GM18519 (cell line): ENCODE measurements at regions not wholly inside any gene's neighbourhood (a gene's known extent, or its start where the extent isn't known, plus 50 kb on each side); places are given as distances from the start of the nearest gene placed in this dataset.
"Not testable (repeated sequence)": the region's sequence is repeated elsewhere in the genome, so short reads cannot be mapped to it uniquely, and the experiment has no call there.

Source experiments
- ATAC-seq: cut with Tn5 transposase; IDR thresholded peaks from one replicate; pipeline ENCODE4 v1.9.1; 2021; ENCODE audit warnings: mild to moderate bottlenecking, moderate library complexity; ENCODE audit not compliant: unreplicated experiment, low FRiP score

GRCh38 chr11:106275151-106275550, 197.7 kb downstream of the AASDHPPT start:
- ATAC-seq, result no peak

- ATAC-seq, result no peak
These were observed 198.7 kb downstream of the AASDHPPT start for GRCh38 chr11:106276126-106276525.

GRCh38 chr11:106276859-106277436, 199.5 kb downstream of the AASDHPPT start:
- no peak for ATAC-seq

GRCh38 chr11:106277484-106277883, 200.0 kb downstream of the AASDHPPT start:
- ATAC-seq, result no peak

GRCh38 chr11:106278391-106278790, 200.9 kb downstream of the AASDHPPT start:
- ATAC-seq, result no peak

GRCh38 chr11:106280036-106280435, 202.6 kb downstream of the AASDHPPT start:
- no peak for ATAC-seq

- ATAC-seq, result no peak
These were observed 204.2 kb downstream of the AASDHPPT start for GRCh38 chr11:106281455-106282173.

- ATAC-seq, result no peak
These were observed 209.5 kb downstream of the AASDHPPT start for GRCh38 chr11:106286881-106287504.

GRCh38 chr11:106288057-106288456, 210.6 kb downstream of the AASDHPPT start:
- no peak for ATAC-seq

GRCh38 chr11:106288822-106289387, 211.4 kb downstream of the AASDHPPT start:
- ATAC-seq, result no peak

GRCh38 chr11:106292526-106292925, 215.1 kb downstream of the AASDHPPT start:
- no peak for ATAC-seq

GRCh38 chr11:106295974-106296373, 218.5 kb downstream of the AASDHPPT start:
- no peak for ATAC-seq

- no peak for ATAC-seq
These were observed 225.0 kb downstream of the AASDHPPT start for GRCh38 chr11:106302416-106302815.

GRCh38 chr11:106304274-106304673, 226.8 kb downstream of the AASDHPPT start:
- ATAC-seq, result no peak

GRCh38 chr11:106305458-106305857, 228.0 kb downstream of the AASDHPPT start:
- no peak for ATAC-seq

- ATAC-seq, result no peak
These were observed 229.5 kb downstream of the AASDHPPT start for GRCh38 chr11:106306942-106307341.

- ATAC-seq, result no peak
These were observed 231.7 kb downstream of the AASDHPPT start for GRCh38 chr11:106309070-106309684.

GRCh38 chr11:106311531-106312230, 234.2 kb downstream of the AASDHPPT start:
- ATAC-seq, result no peak

- not testable (repeated sequence) for ATAC-seq
These were observed 239.8 kb downstream of the AASDHPPT start for GRCh38 chr11:106317208-106317773.

GRCh38 chr11:106321601-106322000, 244.1 kb downstream of the AASDHPPT start:
- no peak for ATAC-seq
